ENCODE measurements at regions not wholly inside any gene's neighbourhood (a gene's known extent, or its start where the extent isn't known, plus 50 kb on each side); places are given as distances from the start of the nearest gene placed in this dataset.

GRCh38 chr10:118505363-118505762, 90.1 kb downstream of the PRLHR start:
- Mint-ChIP-seq H3K9me3 (no peaks in the 10 kb centered on the region), H3K27me3 (peaks cover 9% of the 10 kb centered on the region), H3K36me3 (ENCODE audit: low read depth) (no peaks in the 10 kb centered on the region), H3K4me3 (no peak overlapping the region), H3K27ac (no peak overlapping the region), H3K4me1 (no peaks in the 10 kb centered on the region)
- TF ChIP-seq, protein P1, sequence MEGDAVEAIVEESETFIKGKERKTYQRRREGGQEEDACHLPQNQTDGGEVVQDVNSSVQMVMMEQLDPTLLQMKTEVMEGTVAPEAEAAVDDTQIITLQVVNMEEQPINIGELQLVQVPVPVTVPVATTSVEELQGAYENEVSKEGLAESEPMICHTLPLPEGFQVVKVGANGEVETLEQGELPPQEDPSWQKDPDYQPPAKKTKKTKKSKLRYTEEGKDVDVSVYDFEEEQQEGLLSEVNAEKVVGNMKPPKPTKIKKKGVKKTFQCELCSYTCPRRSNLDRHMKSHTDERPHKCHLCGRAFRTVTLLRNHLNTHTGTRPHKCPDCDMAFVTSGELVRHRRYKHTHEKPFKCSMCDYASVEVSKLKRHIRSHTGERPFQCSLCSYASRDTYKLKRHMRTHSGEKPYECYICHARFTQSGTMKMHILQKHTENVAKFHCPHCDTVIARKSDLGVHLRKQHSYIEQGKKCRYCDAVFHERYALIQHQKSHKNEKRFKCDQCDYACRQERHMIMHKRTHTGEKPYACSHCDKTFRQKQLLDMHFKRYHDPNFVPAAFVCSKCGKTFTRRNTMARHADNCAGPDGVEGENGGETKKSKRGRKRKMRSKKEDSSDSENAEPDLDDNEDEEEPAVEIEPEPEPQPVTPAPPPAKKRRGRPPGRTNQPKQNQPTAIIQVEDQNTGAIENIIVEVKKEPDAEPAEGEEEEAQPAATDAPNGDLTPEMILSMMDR (IDR thresholded peaks at IDR 0.05), result no peak
- DNase-seq, result no peak
- POLR2A ChIA-PET, result no interaction called here
- no peak for ATAC-seq (ENCODE audit: low read depth)
- intact Hi-C loops (cut with micrococcal nuclease), result no loop called here
- CTCF ChIA-PET, result no interaction called here

- POLR2A ChIA-PET, result no interaction called here
- no peaks in the 10 kb centered on the region for H3K4me1 Mint-ChIP-seq
- intact Hi-C loops (cut with micrococcal nuclease), result no loop called here
- no peaks in the 10 kb centered on the region for H3K9me3 Mint-ChIP-seq
- H3K27ac Mint-ChIP-seq, result no peak overlapping the region
- H3K36me3 Mint-ChIP-seq (ENCODE audit: low read depth), result no peaks in the 10 kb centered on the region
- TF ChIP-seq, protein P1 (IDR thresholded peaks at IDR 0.05), result no peak
- H3K4me3 Mint-ChIP-seq, result no peak overlapping the region
- peaks cover 11% of the 10 kb centered on the region for H3K27me3 Mint-ChIP-seq
- no peak for DNase-seq
- CTCF ChIA-PET, result no interaction called here
- ATAC-seq (ENCODE audit: low read depth), result no peak
These were observed 90.8 kb downstream of the PRLHR start for GRCh38 chr10:118504467-118505205.

GRCh38 chr10:118504044-118504443, 91.4 kb downstream of the PRLHR start:
- Mint-ChIP-seq H3K36me3 (ENCODE audit: low read depth) (no peaks in the 10 kb centered on the region), H3K4me3 (no peak overlapping the region), H3K27me3 (peaks cover 15% of the 10 kb centered on the region), H3K27ac (no peak overlapping the region), H3K4me1 (no peaks in the 10 kb centered on the region), H3K9me3 (no peaks in the 10 kb centered on the region)
- CTCF ChIA-PET, result no interaction called here
- ATAC-seq (ENCODE audit: low read depth) (no peak), DNase-seq (no peak)
- POLR2A ChIA-PET, result no interaction called here
- TF ChIP-seq, protein P1 (IDR thresholded peaks at IDR 0.05), result no peak
- intact Hi-C loops (cut with micrococcal nuclease), result no loop called here

DNA sequence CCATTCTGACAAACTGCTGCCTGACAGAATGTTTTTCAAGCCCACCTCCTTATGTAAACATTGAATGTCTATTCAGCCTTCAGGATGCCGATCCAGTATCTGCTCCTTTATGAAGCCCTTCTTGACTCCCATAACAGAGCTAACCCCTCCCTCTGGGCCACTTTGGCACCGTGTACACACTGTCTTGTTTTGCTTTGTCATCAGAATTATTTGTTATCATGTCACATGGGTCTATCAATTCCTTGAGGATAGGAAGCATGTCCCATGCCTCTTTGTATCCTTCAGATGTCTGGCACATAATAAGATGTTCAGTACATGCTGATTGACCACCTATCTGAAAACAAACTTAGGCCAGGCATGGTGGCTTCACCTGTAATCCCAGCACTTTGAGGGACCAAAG, 92.3 kb downstream of the PRLHR start:
- Mint-ChIP-seq H3K4me1 (no peaks in the 10 kb centered on the region), H3K27ac (no peak overlapping the region), H3K9me3 (no peaks in the 10 kb centered on the region), H3K4me3 (no peak overlapping the region), H3K27me3 (peaks cover 15% of the 10 kb centered on the region), H3K36me3 (ENCODE audit: low read depth) (no peaks in the 10 kb centered on the region)
- intact Hi-C loops (cut with micrococcal nuclease), result no loop called here
- CTCF ChIA-PET, result no interaction called here
- DNase-seq (no peak), ATAC-seq (ENCODE audit: low read depth) (no peak)
- POLR2A ChIA-PET, result no interaction called here
- TF ChIP-seq, protein P1 (IDR thresholded peaks at IDR 0.05), result no peak

- intact Hi-C loops (cut with micrococcal nuclease), result no loop called here
- H3K36me3 Mint-ChIP-seq (ENCODE audit: low read depth), result no peaks in the 10 kb centered on the region
- POLR2A ChIA-PET, result no interaction called here
- no peaks in the 10 kb centered on the region for H3K9me3 Mint-ChIP-seq
- H3K27me3 Mint-ChIP-seq, result peaks cover 13% of the 10 kb centered on the region
- no peak overlapping the region for H3K4me3 Mint-ChIP-seq
- no peak overlapping the region for H3K27ac Mint-ChIP-seq
- H3K4me1 Mint-ChIP-seq, result no peaks in the 10 kb centered on the region
- TF ChIP-seq, protein P1 (IDR thresholded peaks at IDR 0.05), result no peak
- DNase-seq (no peak), ATAC-seq (ENCODE audit: low read depth) (no peak)
- CTCF ChIA-PET, result no interaction called here
These were observed 93.6 kb downstream of the PRLHR start for GRCh38 chr10:118501637-118502440.
